ENCODE measurements at regions not wholly inside any gene's neighbourhood (a gene's known extent, or its start where the extent isn't known, plus 50 kb on each side); places are given as distances from the start of the nearest gene placed in this dataset.

DNA sequence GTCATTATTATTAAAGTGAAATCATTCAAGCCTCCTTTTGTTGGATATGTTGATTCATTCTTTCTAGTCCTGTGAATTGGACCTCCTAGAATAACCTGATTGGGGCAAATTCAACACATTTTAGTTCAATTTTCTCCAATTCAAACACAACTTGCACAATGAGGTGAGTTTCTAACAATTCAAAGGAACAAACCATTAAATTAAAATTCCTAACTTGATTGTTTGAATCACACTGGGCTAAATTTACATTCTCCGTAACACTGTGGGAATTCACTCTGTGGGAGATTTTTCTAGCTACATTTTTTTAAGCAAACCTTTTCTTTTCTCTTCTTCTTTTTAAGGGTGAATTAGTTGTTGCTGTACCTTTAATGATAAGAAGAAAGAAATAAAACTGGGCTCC, 68.3 kb upstream of the CABCOCO1 start:
- CTCF ChIA-PET: interaction anchor here (0.6 to 1.6 kb wide), 3 partner anchors 13 to 1330 kb away, joined by 3 to 4 read pairs (median 4); no protein-coding TSS in a partner anchor
- no peaks in the 10 kb centered on the region for H3K9me3 ChIP-seq (replicated peaks; ENCODE audit: control insufficient read depth, insufficient read depth, low read length)
- SMC1A ChIA-PET (ENCODE audit: uncharacterized antibody, unreplicated experiment): interaction anchor here (1.3 kb wide), 1 partner anchor 444 kb away, joined by 3 read pairs; no protein-coding TSS in a partner anchor
- no peak overlapping the region for H3K4me3 ChIP-seq
- H3K4me2 ChIP-seq (ENCODE audit: control insufficient read depth, insufficient read depth): no peak overlapping the region
- no peaks in the 10 kb centered on the region for H4K20me1 ChIP-seq (ENCODE audit: control insufficient read depth, insufficient read depth)
- POLR2A ChIA-PET: no interaction called here
- H3K27ac ChIP-seq (ENCODE audit: control insufficient read depth, insufficient read depth): no peak overlapping the region
- ATAC-seq: no peak
- no peak for FAIRE-seq
- in situ Hi-C loops (cut with MboI): no loop called here
- 61% methylated on average over 1 of the region's 1 CpG for WGBS (ENCODE audit: insufficient coverage, insufficient replicate concordance, low lambda C conversion rate, missing lambda C conversion rate)
- RAD21 ChIA-PET (ENCODE audit: unreplicated experiment): no interaction called here
- H3K79me2 ChIP-seq (ENCODE audit: control insufficient read depth, insufficient read depth, low read length): no peaks in the 10 kb centered on the region
- no peak for DNase-seq (ENCODE audit: low read depth, low spot score)
- no TSS peak for BruUV-seq (replicated peaks)
- no peaks in the 10 kb centered on the region for H3K27me3 ChIP-seq (replicated peaks in 1 of 2; ENCODE audit: control insufficient read depth in 2 of 2, insufficient read depth in 2 of 2, low read length in 1 of 2)
- intact Hi-C loops (cut with micrococcal nuclease; ENCODE audit: unreplicated experiment): loop anchor here (5.0 kb wide), 1 partner anchor 777 kb away; no protein-coding TSS in a partner anchor
- H3K9ac ChIP-seq (ENCODE audit: control insufficient read depth, insufficient read depth, low read length): no peak overlapping the region
- H3K36me3 ChIP-seq (ENCODE audit: control insufficient read depth in 2 of 2, insufficient read depth in 2 of 2, low read length in 1 of 2): no peaks in the 10 kb centered on the region
- no peaks in the 10 kb centered on the region for H3K4me1 ChIP-seq (ENCODE audit: control insufficient read depth, insufficient read depth, low read length)
- H2AFZ ChIP-seq (ENCODE audit: control insufficient read depth, low read depth, low read length): no peak overlapping the region
- TF ChIP-seq HCFC1 (IDR thresholded peaks at IDR 0.05; ENCODE audit: low read length): no peak
- no peak for TF ChIP-seq NR2C1 (IDR thresholded peaks at IDR 0.05)
- no peak for TF ChIP-seq CBX5 (IDR thresholded peaks at IDR 0.05; ENCODE audit: low read depth)
- TF ChIP-seq, protein P1, sequence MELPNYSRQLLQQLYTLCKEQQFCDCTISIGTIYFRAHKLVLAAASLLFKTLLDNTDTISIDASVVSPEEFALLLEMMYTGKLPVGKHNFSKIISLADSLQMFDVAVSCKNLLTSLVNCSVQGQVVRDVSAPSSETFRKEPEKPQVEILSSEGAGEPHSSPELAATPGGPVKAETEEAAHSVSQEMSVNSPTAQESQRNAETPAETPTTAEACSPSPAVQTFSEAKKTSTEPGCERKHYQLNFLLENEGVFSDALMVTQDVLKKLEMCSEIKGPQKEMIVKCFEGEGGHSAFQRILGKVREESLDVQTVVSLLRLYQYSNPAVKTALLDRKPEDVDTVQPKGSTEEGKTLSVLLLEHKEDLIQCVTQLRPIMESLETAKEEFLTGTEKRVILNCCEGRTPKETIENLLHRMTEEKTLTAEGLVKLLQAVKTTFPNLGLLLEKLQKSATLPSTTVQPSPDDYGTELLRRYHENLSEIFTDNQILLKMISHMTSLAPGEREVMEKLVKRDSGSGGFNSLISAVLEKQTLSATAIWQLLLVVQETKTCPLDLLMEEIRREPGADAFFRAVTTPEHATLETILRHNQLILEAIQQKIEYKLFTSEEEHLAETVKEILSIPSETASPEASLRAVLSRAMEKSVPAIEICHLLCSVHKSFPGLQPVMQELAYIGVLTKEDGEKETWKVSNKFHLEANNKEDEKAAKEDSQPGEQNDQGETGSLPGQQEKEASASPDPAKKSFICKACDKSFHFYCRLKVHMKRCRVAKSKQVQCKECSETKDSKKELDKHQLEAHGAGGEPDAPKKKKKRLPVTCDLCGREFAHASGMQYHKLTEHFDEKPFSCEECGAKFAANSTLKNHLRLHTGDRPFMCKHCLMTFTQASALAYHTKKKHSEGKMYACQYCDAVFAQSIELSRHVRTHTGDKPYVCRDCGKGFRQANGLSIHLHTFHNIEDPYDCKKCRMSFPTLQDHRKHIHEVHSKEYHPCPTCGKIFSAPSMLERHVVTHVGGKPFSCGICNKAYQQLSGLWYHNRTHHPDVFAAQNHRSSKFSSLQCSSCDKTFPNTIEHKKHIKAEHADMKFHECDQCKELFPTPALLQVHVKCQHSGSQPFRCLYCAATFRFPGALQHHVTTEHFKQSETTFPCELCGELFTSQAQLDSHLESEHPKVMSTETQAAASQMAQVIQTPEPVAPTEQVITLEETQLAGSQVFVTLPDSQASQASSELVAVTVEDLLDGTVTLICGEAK (IDR thresholded peaks at IDR 0.05; ENCODE audit: borderline replicate concordance): no peak
- TF ChIP-seq, protein P2, sequence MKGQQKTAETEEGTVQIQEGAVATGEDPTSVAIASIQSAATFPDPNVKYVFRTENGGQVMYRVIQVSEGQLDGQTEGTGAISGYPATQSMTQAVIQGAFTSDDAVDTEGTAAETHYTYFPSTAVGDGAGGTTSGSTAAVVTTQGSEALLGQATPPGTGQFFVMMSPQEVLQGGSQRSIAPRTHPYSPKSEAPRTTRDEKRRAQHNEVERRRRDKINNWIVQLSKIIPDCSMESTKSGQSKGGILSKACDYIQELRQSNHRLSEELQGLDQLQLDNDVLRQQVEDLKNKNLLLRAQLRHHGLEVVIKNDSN (IDR thresholded peaks at IDR 0.05; ENCODE audit: borderline replicate concordance, extremely low read length, insufficient read depth, low read depth, low read length): no peak
- no peak for TF ChIP-seq MTA3 (IDR thresholded peaks at IDR 0.05; ENCODE audit: borderline replicate concordance, low read length)
- TF ChIP-seq RAD21 (IDR thresholded peaks at IDR 0.05; ENCODE audit: insufficient read depth, low read depth, low read length): no peak
- TF ChIP-seq BACH1 (IDR thresholded peaks at IDR 0.05; ENCODE audit: borderline replicate concordance): no peak
- TF ChIP-seq WRNIP1 (IDR thresholded peaks at IDR 0.05; ENCODE audit: borderline replicate concordance, low read depth, low read length): no peak
- TF ChIP-seq, protein P3, sequence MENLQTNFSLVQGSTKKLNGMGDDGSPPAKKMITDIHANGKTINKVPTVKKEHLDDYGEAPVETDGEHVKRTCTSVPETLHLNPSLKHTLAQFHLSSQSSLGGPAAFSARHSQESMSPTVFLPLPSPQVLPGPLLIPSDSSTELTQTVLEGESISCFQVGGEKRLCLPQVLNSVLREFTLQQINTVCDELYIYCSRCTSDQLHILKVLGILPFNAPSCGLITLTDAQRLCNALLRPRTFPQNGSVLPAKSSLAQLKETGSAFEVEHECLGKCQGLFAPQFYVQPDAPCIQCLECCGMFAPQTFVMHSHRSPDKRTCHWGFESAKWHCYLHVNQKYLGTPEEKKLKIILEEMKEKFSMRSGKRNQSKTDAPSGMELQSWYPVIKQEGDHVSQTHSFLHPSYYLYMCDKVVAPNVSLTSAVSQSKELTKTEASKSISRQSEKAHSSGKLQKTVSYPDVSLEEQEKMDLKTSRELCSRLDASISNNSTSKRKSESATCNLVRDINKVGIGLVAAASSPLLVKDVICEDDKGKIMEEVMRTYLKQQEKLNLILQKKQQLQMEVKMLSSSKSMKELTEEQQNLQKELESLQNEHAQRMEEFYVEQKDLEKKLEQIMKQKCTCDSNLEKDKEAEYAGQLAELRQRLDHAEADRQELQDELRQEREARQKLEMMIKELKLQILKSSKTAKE (IDR thresholded peaks at IDR 0.05; ENCODE audit: low read depth, poor library complexity, severe bottlenecking): no peak
- no peak for TF ChIP-seq SPI1 (IDR thresholded peaks at IDR 0.05; ENCODE audit: borderline replicate concordance, insufficient read depth, low read depth, low read length)
- TF ChIP-seq, protein P4, sequence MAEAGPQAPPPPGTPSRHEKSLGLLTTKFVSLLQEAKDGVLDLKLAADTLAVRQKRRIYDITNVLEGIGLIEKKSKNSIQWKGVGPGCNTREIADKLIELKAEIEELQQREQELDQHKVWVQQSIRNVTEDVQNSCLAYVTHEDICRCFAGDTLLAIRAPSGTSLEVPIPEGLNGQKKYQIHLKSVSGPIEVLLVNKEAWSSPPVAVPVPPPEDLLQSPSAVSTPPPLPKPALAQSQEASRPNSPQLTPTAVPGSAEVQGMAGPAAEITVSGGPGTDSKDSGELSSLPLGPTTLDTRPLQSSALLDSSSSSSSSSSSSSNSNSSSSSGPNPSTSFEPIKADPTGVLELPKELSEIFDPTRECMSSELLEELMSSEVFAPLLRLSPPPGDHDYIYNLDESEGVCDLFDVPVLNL (IDR thresholded peaks at IDR 0.05; ENCODE audit: low read depth, low read length): no peak
- TF ChIP-seq TCF3 (IDR thresholded peaks at IDR 0.05; ENCODE audit: borderline replicate concordance, insufficient read depth, low read depth, low read length): no peak
- no peak for TF ChIP-seq ZSCAN29 (IDR thresholded peaks at IDR 0.05)
- no peak for TF ChIP-seq TCF7 (IDR thresholded peaks at IDR 0.05; ENCODE audit: borderline replicate concordance)
- TF ChIP-seq RELA (IDR thresholded peaks at IDR 0.05; ENCODE audit: borderline replicate concordance, partially characterized antibody): no peak
